ENCODE measurements at regions not wholly inside any gene's neighbourhood (a gene's known extent, or its start where the extent isn't known, plus 50 kb on each side); places are given as distances from the start of the nearest gene placed in this dataset.
"Not testable (repeated sequence)": the region's sequence is repeated elsewhere in the genome, so short reads cannot be mapped to it uniquely, and the experiment has no call there.

- FAIRE-seq = no peak
These were observed 216.8 kb downstream of the FBXO8 start for GRCh38 chr4:174066611-174067205.

GRCh38 chr4:174062831-174063230 lies 220.6 kb downstream of the FBXO8 start:
- no peak for FAIRE-seq

GRCh38 chr4:174061026-174061425 lies 222.4 kb downstream of the FBXO8 start:
- no peak for FAIRE-seq

GRCh38 chr4:174058846-174059245 lies 224.6 kb downstream of the FBXO8 start:
- FAIRE-seq = no peak

- no peak for FAIRE-seq
These were observed 226.5 kb downstream of the FBXO8 start for GRCh38 chr4:174056959-174057358.

GRCh38 chr4:174055344-174055743 lies 228.1 kb downstream of the FBXO8 start:
- no peak for FAIRE-seq

GRCh38 chr4:174053895-174054294 lies 229.6 kb downstream of the FBXO8 start:
- FAIRE-seq = no peak

- FAIRE-seq = no peak
These were observed 236.1 kb downstream of the FBXO8 start for GRCh38 chr4:174047363-174047762.

- FAIRE-seq = not testable (repeated sequence)
These were observed 237.6 kb downstream of the FBXO8 start for GRCh38 chr4:174045829-174046228.

GRCh38 chr4:174045381-174045780 lies 238.1 kb downstream of the FBXO8 start:
- no peak for FAIRE-seq

- no peak for FAIRE-seq
These were observed 241.8 kb downstream of the FBXO8 start for GRCh38 chr4:174041555-174042105.

GRCh38 chr4:174040287-174040686 lies 243.2 kb downstream of the FBXO8 start:
- FAIRE-seq = no peak

- FAIRE-seq = no peak
These were observed 245.0 kb downstream of the FBXO8 start for GRCh38 chr4:174038481-174038880.

GRCh38 chr4:174037631-174038030 lies 245.8 kb downstream of the FBXO8 start:
- FAIRE-seq = no peak

GRCh38 chr4:174037049-174037448 lies 246.4 kb downstream of the FBXO8 start:
- FAIRE-seq = peak; percentile 97

GRCh38 chr4:174036576-174036975 lies 246.9 kb downstream of the FBXO8 start:
- FAIRE-seq = no peak

GRCh38 chr4:174036111-174036510 lies 247.4 kb downstream of the FBXO8 start:
- no peak for FAIRE-seq

- no peak for FAIRE-seq
These were observed 259.8 kb downstream of the FBXO8 start for GRCh38 chr4:174023641-174024040.

GRCh38 chr4:174018236-174018635 lies 265.2 kb downstream of the FBXO8 start:
- no peak for FAIRE-seq

- FAIRE-seq = no peak
These were observed 267.2 kb downstream of the FBXO8 start for GRCh38 chr4:174016251-174016650.

GRCh38 chr4:174012886-174013259 lies 270.6 kb downstream of the FBXO8 start:
- no peak for FAIRE-seq

GRCh38 chr4:174012135-174012885 lies 271.2 kb downstream of the FBXO8 start:
- FAIRE-seq = peak; percentile 80

GRCh38 chr4:174010547-174010946 lies 272.9 kb downstream of the FBXO8 start:
- FAIRE-seq = no peak

Measured in endometrium (tissue), 2 donors.